ENCODE measurements at regions not wholly inside any gene's neighbourhood (a gene's known extent, or its start where the extent isn't known, plus 50 kb on each side); places are given as distances from the start of the nearest gene placed in this dataset.
"Not testable (repeated sequence)": the region's sequence is repeated elsewhere in the genome, so short reads cannot be mapped to it uniquely, and the experiment has no call there.

GRCh38 chr1:190698488-190698887 is 220.8 kb upstream of the BRINP3 start:
- TF ChIP-seq FOXJ3 (CRISPR knock-in tag; IDR thresholded peaks at IDR 0.05; ENCODE audit: borderline replicate concordance); CTCF (IDR thresholded peaks at IDR 0.05); FOXP4 (CRISPR knock-in tag; IDR thresholded peaks at IDR 0.05); CBFB (CRISPR knock-in tag; IDR thresholded peaks at IDR 0.05; ENCODE audit: low read depth); PRDM15 (CRISPR knock-in tag; IDR thresholded peaks at IDR 0.05): not testable (repeated sequence)
